ENCODE measurements at regions not wholly inside any gene's neighbourhood (a gene's known extent, or its start where the extent isn't known, plus 50 kb on each side); places are given as distances from the start of the nearest gene placed in this dataset.

DNA sequence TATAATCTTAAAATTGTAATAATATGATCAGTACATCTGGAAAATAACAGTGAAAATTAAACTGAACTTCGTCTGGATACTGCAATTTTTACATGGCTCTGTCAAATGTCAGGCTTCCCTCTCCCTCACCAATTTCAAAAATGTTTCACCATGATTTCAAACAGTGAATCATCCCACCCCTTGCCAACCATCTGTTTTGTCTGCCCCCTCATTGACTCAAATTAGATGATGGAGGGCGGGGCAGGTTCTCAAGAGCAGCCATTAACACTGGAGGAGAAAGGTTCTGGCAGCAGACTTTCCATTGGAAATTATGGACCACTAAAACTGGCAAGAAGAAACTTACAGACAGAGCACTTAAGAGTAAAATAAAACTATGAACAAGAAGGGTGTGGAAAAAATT is 1195.7 kb upstream of the ZEB2 start:
- Histone ChIP-seq H3K9ac (ENCODE audit: insufficient read depth, low read length) (no peak overlapping the region), H3K79me2 (ENCODE audit: control insufficient read depth, insufficient read depth, low read length) (no peaks in the 10 kb centered on the region), H2AFZ (ENCODE audit: low read length) (no peak overlapping the region), H3K4me2 (ENCODE audit: extremely low read depth, insufficient read depth, low read length) (no peak overlapping the region), H3K27ac (ENCODE audit: insufficient read depth, low read length) (no peak overlapping the region), H3K27me3 (ENCODE audit: control insufficient read depth, insufficient read depth, low read length) (no peaks in the 10 kb centered on the region), H3K4me3 (replicated peaks in 1 of 4; ENCODE audit: control extremely low read depth in 1 of 4, insufficient read depth in 1 of 4, low read depth in 3 of 4, low read length in 4 of 4) (no peak overlapping the region), H3K9me3 (ENCODE audit: control insufficient read depth, insufficient read depth, low read depth, low read length) (no peaks in the 10 kb centered on the region), H3K36me3 (ENCODE audit: control insufficient read depth, insufficient read depth, low read length) (no peaks in the 10 kb centered on the region), H4K20me1 (ENCODE audit: control insufficient read depth, extremely low read depth, insufficient read depth, low read length) (no peaks in the 10 kb centered on the region), H3K4me1 (ENCODE audit: control insufficient read depth, extremely low read depth, insufficient read depth, low read length) (no peaks in the 10 kb centered on the region)
- peak; percentile 27 to 44 for DNase-seq (ENCODE audit: low read depth in 2 of 2)
- TF ChIP-seq, protein P1, sequence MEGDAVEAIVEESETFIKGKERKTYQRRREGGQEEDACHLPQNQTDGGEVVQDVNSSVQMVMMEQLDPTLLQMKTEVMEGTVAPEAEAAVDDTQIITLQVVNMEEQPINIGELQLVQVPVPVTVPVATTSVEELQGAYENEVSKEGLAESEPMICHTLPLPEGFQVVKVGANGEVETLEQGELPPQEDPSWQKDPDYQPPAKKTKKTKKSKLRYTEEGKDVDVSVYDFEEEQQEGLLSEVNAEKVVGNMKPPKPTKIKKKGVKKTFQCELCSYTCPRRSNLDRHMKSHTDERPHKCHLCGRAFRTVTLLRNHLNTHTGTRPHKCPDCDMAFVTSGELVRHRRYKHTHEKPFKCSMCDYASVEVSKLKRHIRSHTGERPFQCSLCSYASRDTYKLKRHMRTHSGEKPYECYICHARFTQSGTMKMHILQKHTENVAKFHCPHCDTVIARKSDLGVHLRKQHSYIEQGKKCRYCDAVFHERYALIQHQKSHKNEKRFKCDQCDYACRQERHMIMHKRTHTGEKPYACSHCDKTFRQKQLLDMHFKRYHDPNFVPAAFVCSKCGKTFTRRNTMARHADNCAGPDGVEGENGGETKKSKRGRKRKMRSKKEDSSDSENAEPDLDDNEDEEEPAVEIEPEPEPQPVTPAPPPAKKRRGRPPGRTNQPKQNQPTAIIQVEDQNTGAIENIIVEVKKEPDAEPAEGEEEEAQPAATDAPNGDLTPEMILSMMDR (conservative IDR thresholded peaks at IDR 0.05 in 1 of 2, IDR thresholded peaks at IDR 0.05 in 1 of 2; ENCODE audit: low read depth in 1 of 2, low read length in 2 of 2), result no peak
- no peak for TF ChIP-seq EZH2 (IDR thresholded peaks at IDR 0.05; ENCODE audit: low read length, missing control alignments)

DNA sequence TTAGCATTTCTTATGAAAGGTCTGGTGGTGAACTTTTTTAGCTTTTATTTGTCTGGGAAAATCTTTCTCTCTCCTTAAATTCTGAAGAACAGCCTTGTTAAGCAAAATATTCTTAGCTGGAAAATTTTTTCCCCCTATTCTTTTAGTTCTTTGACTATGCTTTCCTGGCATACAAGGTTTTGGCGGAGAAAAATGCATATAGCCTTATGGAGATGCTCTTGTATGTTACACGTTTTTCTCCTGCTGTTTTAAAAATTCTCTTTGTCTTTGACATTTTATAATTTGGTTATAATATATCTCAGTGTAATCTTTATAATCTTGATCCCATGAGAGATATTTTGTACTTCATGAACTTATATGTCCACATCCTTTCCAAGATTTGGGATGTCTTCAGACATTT is 1190.4 kb upstream of the ZEB2 start:
- DNase-seq (ENCODE audit: low read depth in 2 of 2), result no peak
- Histone ChIP-seq H3K4me2 (ENCODE audit: extremely low read depth, insufficient read depth, low read length) (no peak overlapping the region), H3K9me3 (ENCODE audit: control insufficient read depth, insufficient read depth, low read depth, low read length) (no peaks in the 10 kb centered on the region), H3K79me2 (ENCODE audit: control insufficient read depth, insufficient read depth, low read length) (no peaks in the 10 kb centered on the region), H3K36me3 (ENCODE audit: control insufficient read depth, insufficient read depth, low read length) (no peaks in the 10 kb centered on the region), H3K4me3 (replicated peaks in 1 of 4; ENCODE audit: control extremely low read depth in 1 of 4, insufficient read depth in 1 of 4, low read depth in 3 of 4, low read length in 4 of 4) (no peak overlapping the region), H3K27me3 (ENCODE audit: control insufficient read depth, insufficient read depth, low read length) (no peaks in the 10 kb centered on the region), H2AFZ (ENCODE audit: low read length) (no peak overlapping the region), H4K20me1 (ENCODE audit: control insufficient read depth, extremely low read depth, insufficient read depth, low read length) (no peaks in the 10 kb centered on the region), H3K27ac (ENCODE audit: insufficient read depth, low read length) (no peak overlapping the region), H3K9ac (ENCODE audit: insufficient read depth, low read length) (no peak overlapping the region), H3K4me1 (ENCODE audit: control insufficient read depth, extremely low read depth, insufficient read depth, low read length) (no peaks in the 10 kb centered on the region)
- TF ChIP-seq, protein P1 (conservative IDR thresholded peaks at IDR 0.05 in 1 of 2, IDR thresholded peaks at IDR 0.05 in 1 of 2; ENCODE audit: low read depth in 1 of 2, low read length in 2 of 2), result no peak
- no peak for TF ChIP-seq EZH2 (IDR thresholded peaks at IDR 0.05; ENCODE audit: low read length, missing control alignments)

DNA sequence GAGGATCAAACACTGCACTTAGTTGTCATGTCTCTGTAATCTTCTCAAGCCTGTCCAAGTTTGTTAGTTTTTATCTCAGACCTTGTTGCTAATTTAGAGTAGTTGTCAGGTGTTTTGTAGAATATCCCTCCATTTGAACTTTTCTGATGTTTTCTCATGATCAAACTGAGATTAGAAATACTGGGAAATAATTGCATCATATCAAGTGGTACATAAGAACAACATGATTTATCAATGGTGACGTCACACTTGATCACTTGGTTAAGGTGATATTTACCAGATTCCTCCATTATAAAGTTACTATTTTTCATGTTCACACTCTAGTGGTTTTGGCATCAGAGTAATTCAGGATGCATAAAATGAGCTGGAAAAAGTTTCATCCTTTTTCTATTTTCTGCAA is 1182.4 kb upstream of the ZEB2 start:
- Histone ChIP-seq H3K27ac (ENCODE audit: insufficient read depth, low read length) (no peak overlapping the region), H3K36me3 (ENCODE audit: control insufficient read depth, insufficient read depth, low read length) (no peaks in the 10 kb centered on the region)

More for the DNA sequence above, 1182.4 kb upstream of the ZEB2 start:
- no peaks in the 10 kb centered on the region for H3K27me3 ChIP-seq (ENCODE audit: control insufficient read depth, insufficient read depth, low read length)
- no peak overlapping the region for H2AFZ ChIP-seq (ENCODE audit: low read length)
- no peak overlapping the region for H3K4me2 ChIP-seq (ENCODE audit: extremely low read depth, insufficient read depth, low read length)
- no peak for TF ChIP-seq EZH2 (IDR thresholded peaks at IDR 0.05; ENCODE audit: low read length, missing control alignments)
- TF ChIP-seq, protein P1 (conservative IDR thresholded peaks at IDR 0.05 in 1 of 2, IDR thresholded peaks at IDR 0.05 in 1 of 2; ENCODE audit: low read depth in 1 of 2, low read length in 2 of 2), result no peak
- no peaks in the 10 kb centered on the region for H3K9me3 ChIP-seq (ENCODE audit: control insufficient read depth, insufficient read depth, low read depth, low read length)
- H3K4me1 ChIP-seq (ENCODE audit: control insufficient read depth, extremely low read depth, insufficient read depth, low read length), result no peaks in the 10 kb centered on the region
- no peak overlapping the region for H3K4me3 ChIP-seq (replicated peaks in 1 of 4; ENCODE audit: control extremely low read depth in 1 of 4, insufficient read depth in 1 of 4, low read depth in 3 of 4, low read length in 4 of 4)
- H4K20me1 ChIP-seq (ENCODE audit: control insufficient read depth, extremely low read depth, insufficient read depth, low read length), result no peaks in the 10 kb centered on the region
- no peak for DNase-seq (ENCODE audit: low read depth in 2 of 2)
- H3K9ac ChIP-seq (ENCODE audit: insufficient read depth, low read length), result no peak overlapping the region
- H3K79me2 ChIP-seq (ENCODE audit: control insufficient read depth, insufficient read depth, low read length), result no peaks in the 10 kb centered on the region

All from fibroblast of lung (primary cell).